Sciatic nerve (tissue), 1 donor: ENCODE measurements at regions not wholly inside any gene's neighbourhood (a gene's known extent, or its start where the extent isn't known, plus 50 kb on each side); places are given as distances from the start of the nearest gene placed in this dataset. TPM values are rescaled to one million over a fixed set of nuclear protein-coding genes. Genes with fewer than 3 reads are reported as not detected.

Experiments used
- microRNA-seq: library from miRNA; unstranded; fragments of <30 nt; microRNA quantifications from one replicate; pipeline ENCODE4 v1.2.0, GENCODE V29; 2020
- donor health status: DM: no; HTN: no; CAD: no.

Small RNAs in the stretch of these regions (microRNA-seq; reads per million reads assigned to microRNA genes)
- gene MIR1255B1 = not detected
